ENCODE measurements at regions not wholly inside any gene's neighbourhood (a gene's known extent, or its start where the extent isn't known, plus 50 kb on each side); places are given as distances from the start of the nearest gene placed in this dataset.

DNA sequence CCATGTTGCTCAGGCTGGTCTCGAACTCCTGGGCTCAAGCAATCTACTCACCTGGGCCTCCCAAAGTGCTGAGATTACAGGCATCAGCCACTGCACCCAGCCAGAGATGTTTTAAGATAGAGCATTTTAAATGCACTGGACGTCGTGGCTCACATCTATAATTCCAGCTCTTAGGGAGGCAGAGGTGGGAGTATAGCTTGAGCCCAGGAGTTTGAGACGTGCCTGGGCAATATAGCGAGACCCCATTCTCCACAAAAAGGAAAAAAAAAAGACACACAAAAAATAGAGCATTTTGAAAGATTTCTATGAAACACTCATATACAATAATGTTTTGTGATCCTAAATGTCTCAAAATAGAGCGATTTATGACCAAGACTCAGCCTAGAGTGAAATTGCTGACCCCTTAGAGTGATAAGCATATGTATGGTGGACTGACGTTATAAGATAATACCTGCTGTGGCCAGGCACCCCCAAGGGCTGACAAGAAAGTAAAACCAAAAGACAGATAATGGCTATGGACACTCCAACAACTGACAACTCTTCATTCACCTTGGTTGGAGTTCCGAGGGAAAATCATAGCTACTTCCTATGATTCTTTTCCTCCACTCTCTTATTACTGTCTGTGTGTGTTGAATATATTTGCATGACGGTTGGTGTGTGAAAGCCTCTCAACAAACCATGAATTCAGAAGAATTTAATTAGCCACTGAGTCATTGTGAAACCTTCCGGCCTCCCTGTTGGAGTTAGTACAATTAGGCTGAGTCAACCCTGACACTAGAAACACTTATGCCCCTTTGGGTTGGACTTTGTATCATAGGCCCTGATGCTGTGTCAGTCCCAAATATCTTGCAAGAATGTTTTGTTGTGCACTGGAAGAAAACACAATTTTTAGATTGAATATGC, 526.5 kb upstream of the NUDT12 start:
- no peaks in the 10 kb centered on the region for H3K4me1 Mint-ChIP-seq
- H3K27me3 Mint-ChIP-seq = no peaks in the 10 kb centered on the region
- Histone ChIP-seq H3K27me3 (replicated peaks in 1 of 4; ENCODE audit: control extremely low read depth in 1 of 4, control insufficient read depth in 3 of 4, insufficient read depth in 4 of 4, low read length in 3 of 4) (no peaks in the 10 kb centered on the region), H3K4me3 (ENCODE audit: control extremely low read depth in 1 of 5, extremely low read depth in 1 of 5, insufficient read depth in 1 of 5, low read depth in 2 of 5, low read length in 4 of 5) (no peak overlapping the region), H3K27ac (ENCODE audit: low read length in 2 of 2) (no peak overlapping the region), H4K20me1 (ENCODE audit: control insufficient read depth, insufficient read depth, low read length, poor library complexity, severe bottlenecking) (no peaks in the 10 kb centered on the region), H2AFZ (ENCODE audit: insufficient read depth, low read depth, low read length, poor library complexity, severe bottlenecking) (no peak overlapping the region), H3K4me2 (replicated peaks; ENCODE audit: low read depth, low read length, poor library complexity, severe bottlenecking) (no peak overlapping the region), H3K36me3 (replicated peaks in 1 of 2; ENCODE audit: control extremely low read depth in 1 of 2, control insufficient read depth in 1 of 2, extremely low read depth in 1 of 2, insufficient read depth in 2 of 2, low read length in 1 of 2) (no peaks in the 10 kb centered on the region), H3K9me3 (ENCODE audit: control extremely low read depth in 1 of 3, control insufficient read depth in 2 of 3, insufficient read depth in 1 of 3, low read length in 2 of 3) (no peaks in the 10 kb centered on the region), H3K79me2 (ENCODE audit: control insufficient read depth, insufficient read depth, low read length) (no peaks in the 10 kb centered on the region), H3K4me1 (ENCODE audit: control insufficient read depth in 2 of 2, insufficient read depth in 2 of 2, low read length in 2 of 2) (no peaks in the 10 kb centered on the region), H3K9ac (ENCODE audit: low read length) (no peak overlapping the region)
- DNase-seq (no peak), ATAC-seq (ENCODE audit: low read depth) (no peak)
- WGBS (ENCODE audit: insufficient coverage) = 69% methylated on average over 2 of the region's 10 CpGs
- no peak overlapping the region for H3K4me3 Mint-ChIP-seq
- peaks cover 3% of the 10 kb centered on the region for H3K9me3 Mint-ChIP-seq (ENCODE audit: insufficient read depth)
- H3K27ac Mint-ChIP-seq = no peak overlapping the region
- TF ChIP-seq, protein P1, sequence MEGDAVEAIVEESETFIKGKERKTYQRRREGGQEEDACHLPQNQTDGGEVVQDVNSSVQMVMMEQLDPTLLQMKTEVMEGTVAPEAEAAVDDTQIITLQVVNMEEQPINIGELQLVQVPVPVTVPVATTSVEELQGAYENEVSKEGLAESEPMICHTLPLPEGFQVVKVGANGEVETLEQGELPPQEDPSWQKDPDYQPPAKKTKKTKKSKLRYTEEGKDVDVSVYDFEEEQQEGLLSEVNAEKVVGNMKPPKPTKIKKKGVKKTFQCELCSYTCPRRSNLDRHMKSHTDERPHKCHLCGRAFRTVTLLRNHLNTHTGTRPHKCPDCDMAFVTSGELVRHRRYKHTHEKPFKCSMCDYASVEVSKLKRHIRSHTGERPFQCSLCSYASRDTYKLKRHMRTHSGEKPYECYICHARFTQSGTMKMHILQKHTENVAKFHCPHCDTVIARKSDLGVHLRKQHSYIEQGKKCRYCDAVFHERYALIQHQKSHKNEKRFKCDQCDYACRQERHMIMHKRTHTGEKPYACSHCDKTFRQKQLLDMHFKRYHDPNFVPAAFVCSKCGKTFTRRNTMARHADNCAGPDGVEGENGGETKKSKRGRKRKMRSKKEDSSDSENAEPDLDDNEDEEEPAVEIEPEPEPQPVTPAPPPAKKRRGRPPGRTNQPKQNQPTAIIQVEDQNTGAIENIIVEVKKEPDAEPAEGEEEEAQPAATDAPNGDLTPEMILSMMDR (IDR thresholded peaks at IDR 0.05) = no peak
- no peak for TF ChIP-seq EZH2 (IDR thresholded peaks at IDR 0.05; ENCODE audit: borderline replicate concordance, insufficient read depth, low read depth, low read length, poor library complexity, severe bottlenecking)
- intact Hi-C loops (cut with micrococcal nuclease) = no loop called here
- CTCF ChIA-PET = no interaction called here
- POLR2A ChIA-PET = no interaction called here

DNA sequence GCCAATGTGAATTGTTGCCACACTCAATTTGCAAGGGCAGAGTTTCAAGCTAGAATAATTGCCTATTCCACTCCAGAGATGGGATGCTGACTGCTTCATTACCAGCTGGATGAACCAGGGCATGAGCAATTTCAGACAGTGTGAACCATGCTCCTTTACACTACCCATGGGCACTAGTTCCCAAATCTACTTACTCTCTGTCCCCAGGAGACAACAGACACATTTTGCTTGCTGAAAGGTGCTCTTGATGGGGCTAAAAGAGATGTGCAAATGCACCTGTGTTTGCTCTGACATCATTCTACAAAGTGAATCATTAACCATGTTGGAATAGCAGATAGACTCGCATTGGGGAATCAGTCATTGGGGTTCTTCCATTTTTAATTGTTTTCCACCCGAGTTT, 522.3 kb upstream of the NUDT12 start:
- ChIA-PET CTCF (no interaction called here), POLR2A (no interaction called here)
- H3K4me2 ChIP-seq (replicated peaks; ENCODE audit: low read depth, low read length, poor library complexity, severe bottlenecking) = no peak overlapping the region
- H3K9me3 Mint-ChIP-seq (ENCODE audit: insufficient read depth) = no peaks in the 10 kb centered on the region
- no peaks in the 10 kb centered on the region for H3K27me3 ChIP-seq (replicated peaks in 1 of 4; ENCODE audit: control extremely low read depth in 1 of 4, control insufficient read depth in 3 of 4, insufficient read depth in 4 of 4, low read length in 3 of 4)
- no peak for ATAC-seq (ENCODE audit: low read depth)
- DNase-seq = no peak
- H3K4me3 ChIP-seq (ENCODE audit: control extremely low read depth in 1 of 5, extremely low read depth in 1 of 5, insufficient read depth in 1 of 5, low read depth in 2 of 5, low read length in 4 of 5) = no peak overlapping the region
- no peaks in the 10 kb centered on the region for H3K4me1 ChIP-seq (ENCODE audit: control insufficient read depth in 2 of 2, insufficient read depth in 2 of 2, low read length in 2 of 2)
- no CpG with 5 or more reads among the region's 2 CpGs for WGBS (ENCODE audit: insufficient coverage)
- no peaks in the 10 kb centered on the region for H3K27me3 Mint-ChIP-seq
- no peaks in the 10 kb centered on the region for H3K79me2 ChIP-seq (ENCODE audit: control insufficient read depth, insufficient read depth, low read length)
- no peaks in the 10 kb centered on the region for H4K20me1 ChIP-seq (ENCODE audit: control insufficient read depth, insufficient read depth, low read length, poor library complexity, severe bottlenecking)
- H3K36me3 ChIP-seq (replicated peaks in 1 of 2; ENCODE audit: control extremely low read depth in 1 of 2, control insufficient read depth in 1 of 2, extremely low read depth in 1 of 2, insufficient read depth in 2 of 2, low read length in 1 of 2) = no peaks in the 10 kb centered on the region
- H3K4me3 Mint-ChIP-seq = no peak overlapping the region
- H3K27ac Mint-ChIP-seq = no peak overlapping the region
- no peak overlapping the region for H2AFZ ChIP-seq (ENCODE audit: insufficient read depth, low read depth, low read length, poor library complexity, severe bottlenecking)
- H3K4me1 Mint-ChIP-seq = no peaks in the 10 kb centered on the region
- intact Hi-C loops (cut with micrococcal nuclease) = no loop called here
- TF ChIP-seq, protein P1 (IDR thresholded peaks at IDR 0.05) = no peak
- TF ChIP-seq EZH2 (IDR thresholded peaks at IDR 0.05; ENCODE audit: borderline replicate concordance, insufficient read depth, low read depth, low read length, poor library complexity, severe bottlenecking) = no peak
- H3K27ac ChIP-seq (ENCODE audit: low read length in 2 of 2) = no peak overlapping the region
- H3K9ac ChIP-seq (ENCODE audit: low read length) = no peak overlapping the region
- no peaks in the 10 kb centered on the region for H3K9me3 ChIP-seq (ENCODE audit: control extremely low read depth in 1 of 3, control insufficient read depth in 2 of 3, insufficient read depth in 1 of 3, low read length in 2 of 3)
